GM12875 (cell line): ENCODE measurements at regions not wholly inside any gene's neighbourhood (a gene's known extent, or its start where the extent isn't known, plus 50 kb on each side); places are given as distances from the start of the nearest gene placed in this dataset.
A peak's percentile ranks its signal among the peaks of the same experiment; 100 is the strongest.

Experiments used
- H3K4me3 ChIP-seq: one replicate; pipeline ENCODE4 v1.5.1; 2011; ENCODE audit warnings: low read depth, low read length, control low read depth
- CTCF ChIP-seq: IDR thresholded peaks from 2 replicates; pipeline ENCODE4 v1.5.1; 2011; ENCODE audit warnings: low read depth, mild to moderate bottlenecking, control low read depth, inconsistent platforms, low read length, moderate library complexity, borderline replicate concordance; ENCODE audit not compliant: insufficient read depth

GRCh38 chr2:152929628-152930027, 211.2 kb downstream of the ARL6IP6 start:
- H3K4me3 ChIP-seq = no peak overlapping the region
- no peak for TF ChIP-seq CTCF

DNA sequence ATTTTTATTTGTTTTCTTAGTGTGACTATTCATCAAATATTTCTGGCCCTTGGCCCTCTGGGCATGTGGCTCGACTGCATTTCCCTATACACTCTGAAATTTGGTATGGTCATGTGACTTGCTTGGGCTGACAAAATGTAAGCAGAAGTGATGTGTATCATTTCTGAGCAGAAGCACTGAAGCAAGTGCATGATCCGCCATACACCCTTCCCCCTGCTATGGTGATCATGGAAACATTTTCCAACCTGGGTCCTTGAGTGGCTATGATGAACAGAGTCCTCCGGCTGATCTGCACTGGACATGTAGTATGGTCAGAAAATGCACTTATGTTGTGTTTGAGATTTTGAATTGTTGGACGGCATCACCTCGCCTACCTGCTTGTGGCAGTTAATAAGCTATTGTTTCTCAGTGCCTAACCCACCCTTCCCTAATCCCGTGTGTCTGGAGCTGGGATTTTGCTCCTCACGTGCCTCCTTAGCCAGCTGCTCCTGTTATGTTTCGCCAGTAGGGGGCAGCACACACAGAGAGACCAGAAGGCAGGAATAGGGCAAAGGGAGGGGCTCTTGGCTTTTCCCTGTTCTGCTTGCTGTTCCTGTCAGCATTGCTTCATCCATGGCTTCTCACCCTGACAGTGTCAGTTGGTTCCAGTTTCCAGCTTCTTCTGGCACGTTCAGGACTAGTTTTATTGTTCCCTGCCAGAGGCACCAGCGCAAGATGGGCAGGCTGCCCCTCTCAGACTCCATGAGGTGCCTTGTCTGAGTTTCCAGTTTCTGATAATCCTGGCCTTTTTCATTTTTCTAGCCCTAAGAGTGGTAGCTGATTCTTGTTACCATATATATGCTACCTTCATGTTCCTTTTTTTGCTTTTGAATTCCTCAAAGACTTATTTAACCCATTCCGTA, 207.4 kb downstream of the ARL6IP6 start:
- peak; percentile 91 for TF ChIP-seq CTCF
- H3K4me3 ChIP-seq = no peak overlapping the region

DNA sequence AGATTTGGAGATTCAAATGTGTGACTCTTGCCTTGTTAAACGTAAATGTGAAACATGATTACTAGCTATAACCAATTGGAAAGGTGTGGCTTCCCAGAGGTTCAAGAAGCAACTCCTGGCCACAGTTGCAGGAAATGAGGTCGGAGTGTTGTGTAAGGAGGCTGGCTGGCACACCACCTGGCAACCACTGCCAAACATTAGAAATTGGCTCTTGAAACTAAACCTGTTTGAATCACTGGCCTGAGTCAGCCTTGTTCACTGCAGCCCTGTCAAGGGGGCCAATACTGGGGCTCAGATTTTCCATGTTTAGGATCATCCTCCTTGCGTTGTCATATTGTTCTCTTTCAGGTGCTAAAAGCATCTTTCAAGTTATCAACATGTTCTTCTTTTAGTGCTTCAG, 206.3 kb downstream of the ARL6IP6 start:
- no peak for TF ChIP-seq CTCF
- no peak overlapping the region for H3K4me3 ChIP-seq

DNA sequence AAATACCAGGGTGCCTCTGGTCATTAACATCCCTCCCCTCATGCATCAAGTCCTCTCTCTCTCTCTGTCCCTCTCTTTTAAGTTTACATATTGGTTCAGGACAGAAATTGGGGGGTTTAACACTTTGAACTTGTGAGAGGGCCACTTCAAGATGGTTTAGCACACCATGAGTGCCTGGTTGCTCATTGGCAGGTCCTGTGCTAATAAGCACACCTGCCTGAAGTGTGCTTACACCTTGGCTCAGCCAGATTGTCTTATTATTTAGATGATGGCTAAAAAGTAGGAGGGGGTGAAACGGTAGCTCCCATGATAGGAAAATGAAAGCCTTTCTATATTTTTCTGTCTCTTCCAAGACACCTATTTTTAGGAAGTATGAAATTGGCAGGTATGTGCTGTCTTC, 205.8 kb downstream of the ARL6IP6 start:
- H3K4me3 ChIP-seq = no peak overlapping the region
- no peak for TF ChIP-seq CTCF

- TF ChIP-seq CTCF = no peak
- H3K4me3 ChIP-seq = no peak overlapping the region
Observed at GRCh38 chr2:152920846-152921245, 202.4 kb downstream of the ARL6IP6 start.

- no peak for TF ChIP-seq CTCF
- H3K4me3 ChIP-seq = no peak overlapping the region
Observed at GRCh38 chr2:152910970-152911369, 192.6 kb downstream of the ARL6IP6 start.

DNA sequence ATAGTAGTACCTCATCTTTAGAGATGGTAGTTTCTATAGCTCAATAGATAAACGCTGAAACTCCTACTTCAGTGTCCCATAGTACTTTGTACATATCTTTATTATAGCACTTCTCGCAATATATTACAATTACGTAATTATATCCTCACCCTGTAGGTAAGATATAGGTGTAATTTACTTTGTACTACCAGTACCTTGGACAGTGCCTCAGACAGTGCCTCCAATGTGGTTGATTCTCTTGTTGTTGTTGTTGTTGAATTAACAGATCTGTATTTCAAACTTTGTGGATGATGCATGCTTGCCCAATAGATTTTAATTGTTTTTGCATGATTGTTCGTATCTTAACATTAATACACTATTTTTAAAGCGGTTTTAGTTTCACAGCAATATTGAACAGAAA, 188.6 kb downstream of the ARL6IP6 start:
- TF ChIP-seq CTCF = no peak
- H3K4me3 ChIP-seq = no peak overlapping the region
